Uterus (tissue), 3 donors: ENCODE measurements at regions not wholly inside any gene's neighbourhood (a gene's known extent, or its start where the extent isn't known, plus 50 kb on each side); places are given as distances from the start of the nearest gene placed in this dataset.

Experiments
- DNase-seq, 2 donors: peaks; one replicate each; pipeline ENCODE4 v3.0.0-alpha.2; 2019 to 2020
- H3K27ac ChIP-seq, 2 donors: fragments of 200-600 bp; sonication (generic); 1 replicate in 1 of 2; 2 replicates in 1 of 2; pipeline ENCODE4 v1.5.1; 2016 to 2018
- H3K27me3 ChIP-seq, 2 donors: fragments of 200-600 bp; sonication (generic); one replicate each; pipeline ENCODE4 v1.5.1; 2018 to 2019; ENCODE audit warnings: control low read depth in 1 of 2
- H3K36me3 ChIP-seq, 2 donors: fragments of 200-600 bp; sonication (generic); one replicate each; pipeline ENCODE4 v1.5.1; 2019; ENCODE audit warnings: control low read depth in 1 of 2
- H3K4me1 ChIP-seq, 2 donors: fragments of 200-600 bp; sonication (generic); one replicate each; pipeline ENCODE4 v1.5.1; 2018 to 2019; ENCODE audit warnings: control low read depth in 1 of 2
- H3K4me3 ChIP-seq, 2 donors: fragments of 200-600 bp; sonication (generic); 1 replicate in 1 of 2; 2 replicates in 1 of 2; pipeline ENCODE4 v1.5.1; 2018 to 2019; ENCODE audit warnings: mild to moderate bottlenecking in 1 of 2
- H3K9me3 ChIP-seq, 2 donors: fragments of 200-600 bp; sonication (generic); one replicate each; pipeline ENCODE4 v1.5.1; 2019; ENCODE audit warnings: control low read depth in 1 of 2
- POLR2A ChIP-seq, 2 donors: fragments of 450-650 bp; IDR thresholded peaks; one replicate each; pipeline ENCODE4 v1.6.1; 2016; ENCODE audit warnings: antibody characterized with exemption in 2 of 2, mild to moderate bottlenecking in 1 of 2, moderate library complexity in 1 of 2
- intact Hi-C: fragments of 100-400 bp; cut with DNase I; formaldehyde crosslinking; loops from one replicate; pipeline ENCODE4 v1.15.1; 2023; ENCODE audit warnings: low total_unique reads
- TF ChIP-seq, protein P1 (sequence below), 4 experiments: fragments of 200-600 bp in 2 of 4; fragments of 450-650 bp in 2 of 4; sonication (generic) in 2 of 4; IDR thresholded peaks; one replicate each; pipeline ENCODE4 v1.5.1; 2016 to 2019; ENCODE audit warnings: antibody characterized with exemption in 4 of 4, mild to moderate bottlenecking in 2 of 4, moderate library complexity in 1 of 4
- donor health status: DM: yes; HTN: yes; CAD: no.

DNA sequence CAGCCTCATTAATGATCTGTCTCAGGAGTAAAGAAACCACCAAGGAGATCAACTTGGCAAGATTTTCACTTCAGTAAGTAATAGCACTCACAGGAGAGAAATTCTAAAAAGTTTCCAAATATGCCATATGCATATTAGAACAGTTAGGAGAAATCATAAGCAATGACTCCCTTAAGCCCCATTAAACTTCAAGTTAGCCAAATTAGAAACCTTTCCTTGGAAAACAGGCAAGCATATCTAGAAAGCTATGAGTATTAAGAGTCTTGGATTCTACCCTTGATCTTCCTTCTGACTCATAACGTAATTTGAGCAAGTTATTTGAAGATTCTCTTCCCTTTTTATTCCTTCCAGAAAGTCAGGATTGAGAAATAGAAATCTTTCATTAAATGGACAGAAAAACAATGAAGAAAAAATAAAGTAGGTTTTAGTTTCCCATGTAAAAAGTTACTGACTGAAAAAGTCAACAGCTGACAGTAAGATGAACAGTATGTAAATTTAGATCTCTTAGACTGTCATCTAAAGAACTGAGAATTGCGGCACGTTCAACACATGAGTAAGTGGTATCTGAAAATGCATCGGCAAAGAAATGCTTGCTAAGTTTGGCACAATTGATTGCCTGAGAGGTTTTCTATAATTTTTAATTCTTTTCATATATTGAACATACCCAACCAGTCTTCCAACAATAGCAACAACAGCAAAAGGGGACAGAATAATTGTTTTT, 565.7 kb upstream of the FTMT start:
- H3K27ac ChIP-seq = no peak overlapping the region
- H3K4me3 ChIP-seq = no peak overlapping the region
- H3K36me3 ChIP-seq = no peaks in the 10 kb centered on the region
- TF ChIP-seq POLR2A (IDR thresholded peaks at IDR 0.05) = no peak
- TF ChIP-seq, protein P1, sequence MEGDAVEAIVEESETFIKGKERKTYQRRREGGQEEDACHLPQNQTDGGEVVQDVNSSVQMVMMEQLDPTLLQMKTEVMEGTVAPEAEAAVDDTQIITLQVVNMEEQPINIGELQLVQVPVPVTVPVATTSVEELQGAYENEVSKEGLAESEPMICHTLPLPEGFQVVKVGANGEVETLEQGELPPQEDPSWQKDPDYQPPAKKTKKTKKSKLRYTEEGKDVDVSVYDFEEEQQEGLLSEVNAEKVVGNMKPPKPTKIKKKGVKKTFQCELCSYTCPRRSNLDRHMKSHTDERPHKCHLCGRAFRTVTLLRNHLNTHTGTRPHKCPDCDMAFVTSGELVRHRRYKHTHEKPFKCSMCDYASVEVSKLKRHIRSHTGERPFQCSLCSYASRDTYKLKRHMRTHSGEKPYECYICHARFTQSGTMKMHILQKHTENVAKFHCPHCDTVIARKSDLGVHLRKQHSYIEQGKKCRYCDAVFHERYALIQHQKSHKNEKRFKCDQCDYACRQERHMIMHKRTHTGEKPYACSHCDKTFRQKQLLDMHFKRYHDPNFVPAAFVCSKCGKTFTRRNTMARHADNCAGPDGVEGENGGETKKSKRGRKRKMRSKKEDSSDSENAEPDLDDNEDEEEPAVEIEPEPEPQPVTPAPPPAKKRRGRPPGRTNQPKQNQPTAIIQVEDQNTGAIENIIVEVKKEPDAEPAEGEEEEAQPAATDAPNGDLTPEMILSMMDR (IDR thresholded peaks at IDR 0.05) = no peak
- no peak for DNase-seq
- H3K4me1 ChIP-seq = no peaks in the 10 kb centered on the region
- no peaks in the 10 kb centered on the region for H3K9me3 ChIP-seq
- intact Hi-C loops = no loop called here
- H3K27me3 ChIP-seq = no peaks in the 10 kb centered on the region

DNA sequence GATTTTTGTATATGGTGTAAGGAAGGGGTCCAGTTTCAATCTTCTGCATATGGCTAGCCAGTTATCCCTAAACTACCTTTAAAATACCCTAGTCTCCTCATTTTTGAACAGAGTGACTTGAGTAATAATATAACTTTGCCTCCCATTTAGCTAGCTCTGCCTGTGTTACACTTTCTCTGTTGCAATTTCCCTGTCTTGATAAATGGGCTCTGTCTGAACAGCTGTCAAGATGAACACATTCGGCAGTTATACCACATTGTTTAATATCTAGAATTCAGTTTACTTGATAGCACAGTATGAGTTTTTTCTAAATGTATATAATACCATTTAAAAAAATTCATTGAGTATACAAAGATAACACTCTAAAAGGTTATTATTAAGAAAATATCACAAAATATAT, 562.9 kb upstream of the FTMT start:
- no peaks in the 10 kb centered on the region for H3K9me3 ChIP-seq
- no peaks in the 10 kb centered on the region for H3K4me1 ChIP-seq
- TF ChIP-seq, protein P1 (IDR thresholded peaks at IDR 0.05) = no peak
- no peak for TF ChIP-seq POLR2A (IDR thresholded peaks at IDR 0.05)
- H3K27me3 ChIP-seq = no peaks in the 10 kb centered on the region
- no peaks in the 10 kb centered on the region for H3K36me3 ChIP-seq
- DNase-seq = no peak
- intact Hi-C loops = no loop called here
- no peak overlapping the region for H3K4me3 ChIP-seq
- H3K27ac ChIP-seq = no peak overlapping the region

DNA sequence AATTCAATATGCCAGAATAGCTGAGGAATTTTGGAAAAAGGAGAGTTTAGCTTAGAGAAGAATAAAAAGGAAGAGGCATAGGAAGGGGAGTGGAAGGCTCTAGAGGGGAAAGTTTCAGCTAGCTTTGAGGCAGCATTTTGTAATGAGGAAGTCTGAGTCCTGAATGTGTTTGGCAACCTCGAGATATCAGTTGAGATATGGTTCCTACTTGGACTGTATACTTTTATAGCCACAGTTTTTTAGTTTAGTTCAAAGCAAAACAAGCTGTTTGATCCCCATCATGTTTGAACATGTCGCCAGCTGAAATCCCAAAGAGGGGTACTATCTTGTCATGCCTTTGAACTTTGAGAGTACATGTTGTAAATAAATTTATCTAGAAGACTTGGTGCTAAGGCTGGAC, 559.0 kb upstream of the FTMT start:
- intact Hi-C loops = no loop called here
- TF ChIP-seq, protein P1 (IDR thresholded peaks at IDR 0.05) = no peak
- no peak for TF ChIP-seq POLR2A (IDR thresholded peaks at IDR 0.05)

DNA sequence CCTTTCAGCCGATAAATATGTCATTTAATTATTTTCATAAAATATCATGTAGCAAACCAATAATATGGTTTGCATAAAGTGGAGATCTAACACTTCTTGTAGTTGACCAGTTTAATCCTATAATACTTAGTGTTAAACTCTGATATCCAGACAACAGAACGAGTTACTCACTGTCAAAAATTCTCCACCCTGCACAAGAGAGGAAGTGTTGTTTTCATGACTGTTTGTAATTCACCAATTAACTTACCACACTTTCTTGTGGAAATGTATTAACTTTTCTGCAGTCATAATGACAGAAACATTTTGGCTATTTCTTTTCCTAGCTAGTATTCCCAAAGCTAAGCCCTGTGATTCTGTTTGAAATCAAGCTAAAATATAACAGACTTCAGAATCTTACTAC, 555.3 kb upstream of the FTMT start:
- intact Hi-C loops = no loop called here
- no peaks in the 10 kb centered on the region for H3K36me3 ChIP-seq
- no peak for TF ChIP-seq POLR2A (IDR thresholded peaks at IDR 0.05)

More for the DNA sequence above, 559.0 kb upstream of the FTMT start:
- no peak overlapping the region for H3K27ac ChIP-seq
- no peak for DNase-seq
- no peaks in the 10 kb centered on the region for H3K4me1 ChIP-seq
- no peaks in the 10 kb centered on the region for H3K27me3 ChIP-seq
- H3K4me3 ChIP-seq = no peak overlapping the region
- no peaks in the 10 kb centered on the region for H3K9me3 ChIP-seq
- no peaks in the 10 kb centered on the region for H3K36me3 ChIP-seq

DNA sequence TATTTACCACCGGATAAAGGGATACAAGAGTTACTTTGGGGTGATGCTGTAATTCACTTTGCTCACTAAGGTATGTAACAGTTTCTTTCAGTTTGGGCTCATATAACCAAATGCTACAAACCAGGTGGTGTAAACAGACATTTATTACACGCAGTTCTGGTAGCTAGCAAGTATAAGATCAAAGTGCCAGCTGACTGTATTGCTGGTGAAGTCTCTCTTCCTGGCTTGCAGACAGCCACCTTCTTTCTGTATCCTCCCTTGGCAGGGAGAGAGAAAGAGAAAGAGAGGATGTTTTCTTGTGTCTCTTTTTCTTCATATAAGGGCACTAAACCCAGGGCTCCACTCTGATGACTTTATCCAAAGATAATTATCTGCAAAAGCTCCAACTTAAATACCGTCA, 552.5 kb upstream of the FTMT start:
- TF ChIP-seq, protein P1 (IDR thresholded peaks at IDR 0.05) = no peak
- TF ChIP-seq POLR2A (IDR thresholded peaks at IDR 0.05) = no peak

More for the DNA sequence above, 555.3 kb upstream of the FTMT start:
- no peak overlapping the region for H3K27ac ChIP-seq
- no peak overlapping the region for H3K4me3 ChIP-seq
- no peaks in the 10 kb centered on the region for H3K4me1 ChIP-seq
- DNase-seq = no peak
- no peaks in the 10 kb centered on the region for H3K27me3 ChIP-seq
- H3K9me3 ChIP-seq = no peaks in the 10 kb centered on the region

More for the DNA sequence above, 552.5 kb upstream of the FTMT start:
- no peak overlapping the region for H3K4me3 ChIP-seq
- no peaks in the 10 kb centered on the region for H3K9me3 ChIP-seq
- intact Hi-C loops = no loop called here
- no peak overlapping the region for H3K27ac ChIP-seq
- no peaks in the 10 kb centered on the region for H3K27me3 ChIP-seq
- no peaks in the 10 kb centered on the region for H3K4me1 ChIP-seq
- no peak for DNase-seq
- no peaks in the 10 kb centered on the region for H3K36me3 ChIP-seq
